GM21447 (cell line): ENCODE measurements at regions not wholly inside any gene's neighbourhood (a gene's known extent, or its start where the extent isn't known, plus 50 kb on each side); places are given as distances from the start of the nearest gene placed in this dataset.

ENCODE experiments used
- ATAC-seq: cut with Tn5 transposase; IDR thresholded peaks from one replicate; pipeline ENCODE4 v1.9.1; 2021; ENCODE audit not compliant: unreplicated experiment

GRCh38 chr10:90443342-90443741 lies 414.5 kb downstream of the HTR7 start:
- ATAC-seq = no peak

- no peak for ATAC-seq
Observed at GRCh38 chr10:90447831-90448230, 410.0 kb downstream of the HTR7 start.

- ATAC-seq = no peak
Observed at GRCh38 chr10:90450797-90451196, 407.0 kb downstream of the HTR7 start.

DNA sequence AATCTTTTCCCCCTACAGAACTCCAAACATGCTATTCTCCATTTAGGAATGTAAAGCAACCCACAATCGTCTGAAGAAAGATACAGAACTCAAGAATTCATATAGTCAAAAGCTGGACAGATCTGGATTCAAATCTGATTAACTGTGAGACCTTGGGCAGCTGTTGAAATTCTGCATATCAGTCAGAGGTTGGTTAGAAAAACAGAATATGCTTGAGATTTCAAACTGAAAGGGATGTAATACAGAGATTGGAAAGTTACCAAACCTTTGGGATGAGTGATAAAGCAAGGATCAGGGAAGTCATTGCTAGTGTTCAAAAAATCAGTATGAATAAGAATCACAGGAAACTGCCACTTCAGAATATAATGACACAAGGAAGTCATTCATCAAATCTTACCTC lies 406.6 kb downstream of the HTR7 start:
- ATAC-seq = no peak

DNA sequence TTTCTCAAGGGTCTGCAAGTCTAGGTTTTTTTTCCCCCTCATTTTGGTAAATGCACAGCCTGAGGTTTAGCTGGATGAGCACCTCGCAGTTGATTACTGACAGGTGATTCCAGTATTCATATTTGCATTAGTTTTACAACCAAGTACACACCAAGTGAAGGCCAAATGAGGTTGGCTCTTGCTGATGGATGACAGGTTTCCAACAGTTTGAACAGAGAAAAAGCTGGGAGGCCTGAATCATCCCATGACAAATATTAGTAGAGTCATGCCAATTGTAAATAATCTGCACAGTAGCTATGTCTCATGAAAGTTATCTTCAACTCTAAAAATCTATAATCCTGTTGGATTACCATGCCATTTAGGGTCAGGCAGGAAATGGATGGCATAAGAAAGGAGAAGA lies 399.8 kb downstream of the HTR7 start:
- no peak for ATAC-seq

DNA sequence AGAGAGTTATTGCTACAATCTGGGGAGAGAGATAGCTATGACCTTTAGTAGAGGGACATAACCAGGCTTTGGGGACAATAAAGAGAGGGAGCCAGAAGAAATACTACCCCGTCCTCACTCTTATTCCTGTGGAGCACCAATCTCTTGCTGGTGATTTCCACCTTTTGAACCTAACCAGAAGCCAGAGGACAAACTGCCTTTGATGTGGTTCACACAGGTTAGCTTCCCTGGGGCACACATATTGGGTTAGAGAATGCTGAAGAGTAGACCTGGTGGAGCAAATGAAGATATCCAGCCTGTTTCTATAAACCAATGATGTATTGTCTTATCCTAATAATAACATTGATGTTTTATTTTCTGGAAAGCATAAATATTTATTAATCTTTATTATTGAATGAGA lies 399.3 kb downstream of the HTR7 start:
- ATAC-seq = no peak

DNA sequence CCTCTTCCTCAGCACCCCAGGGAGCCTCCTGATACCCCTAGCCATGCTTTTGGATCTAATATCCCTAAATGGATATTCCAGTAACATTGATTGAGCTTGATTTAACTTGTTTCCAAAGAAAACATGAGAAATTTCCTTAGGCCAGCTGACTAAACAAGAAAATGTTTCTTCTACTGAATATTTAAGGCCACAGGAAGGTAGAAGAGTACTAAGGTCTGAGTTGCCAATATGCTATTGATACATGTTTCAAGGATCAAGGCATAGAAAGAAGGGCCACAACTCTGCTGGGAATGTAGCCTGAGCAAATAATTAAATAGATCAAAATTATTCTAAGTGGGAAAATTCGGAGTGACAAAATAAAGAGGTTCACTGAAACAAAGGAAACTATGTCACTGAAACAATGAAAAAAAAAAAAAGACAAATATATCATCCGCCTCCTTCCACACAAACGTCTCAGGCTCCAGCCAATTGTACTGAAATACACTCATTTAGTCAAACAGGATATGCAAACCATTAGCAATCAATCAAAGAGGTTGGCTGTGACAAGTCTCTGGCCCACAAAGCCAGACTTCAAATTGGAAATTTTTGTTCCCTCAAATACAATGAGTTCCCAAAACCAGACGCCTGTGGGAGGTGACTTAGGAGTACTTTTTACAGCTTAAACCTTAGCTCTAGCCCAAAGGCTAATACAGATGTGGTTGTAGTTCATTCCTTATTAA lies 396.2 kb downstream of the HTR7 start:
- no peak for ATAC-seq

DNA sequence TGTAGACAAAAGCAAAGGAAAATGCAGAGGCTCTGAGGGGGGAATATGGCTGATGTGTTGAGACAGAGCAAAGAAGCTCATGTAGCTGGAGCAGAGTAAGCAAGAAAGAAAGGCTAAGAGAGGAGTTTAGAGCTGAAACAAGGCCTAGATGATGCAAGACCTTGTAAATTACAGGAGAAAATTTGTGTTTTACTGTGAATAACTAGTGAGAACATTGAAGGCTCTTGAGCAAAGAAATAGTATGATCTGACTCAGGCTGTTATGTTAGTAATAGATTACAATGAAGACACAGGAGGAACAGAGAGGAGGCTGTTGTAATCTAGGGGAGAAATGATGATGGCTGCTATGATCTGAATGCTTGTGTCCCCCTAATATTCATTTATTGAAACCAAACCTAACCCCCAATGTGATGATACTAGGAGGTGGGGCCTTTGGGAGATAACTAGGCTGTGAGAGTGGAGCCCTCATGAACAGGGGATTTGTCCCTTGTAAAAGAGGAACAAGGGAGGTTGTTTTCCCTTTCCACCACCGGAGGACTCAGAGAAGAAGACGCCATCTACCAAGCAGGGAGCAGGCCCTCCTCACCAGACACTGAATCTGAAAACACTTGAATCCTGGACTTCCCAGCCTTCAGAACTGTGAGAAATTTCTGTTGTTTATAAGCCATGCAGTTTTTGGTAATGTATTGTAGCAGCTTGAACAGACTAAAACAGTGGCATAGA lies 394.9 kb downstream of the HTR7 start:
- no peak for ATAC-seq

DNA sequence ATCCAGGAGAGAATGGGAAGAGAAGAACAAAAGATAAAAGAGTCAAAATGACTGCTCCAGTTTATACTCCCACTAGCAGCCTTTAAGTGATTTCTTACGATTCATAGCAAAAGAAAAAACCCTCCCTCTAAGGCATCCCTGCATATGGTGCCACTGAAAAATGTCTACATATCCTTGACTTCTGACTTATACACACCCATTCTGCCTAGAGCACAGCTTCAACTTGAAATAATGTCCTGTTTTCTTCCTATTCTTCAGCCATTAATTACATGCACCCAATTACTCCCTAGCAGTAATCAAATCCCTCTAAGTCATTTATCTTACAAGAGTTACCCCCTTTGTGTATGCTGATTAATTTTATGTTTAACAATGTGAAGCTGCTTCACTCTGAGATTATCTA lies 393.5 kb downstream of the HTR7 start:
- ATAC-seq = no peak

DNA sequence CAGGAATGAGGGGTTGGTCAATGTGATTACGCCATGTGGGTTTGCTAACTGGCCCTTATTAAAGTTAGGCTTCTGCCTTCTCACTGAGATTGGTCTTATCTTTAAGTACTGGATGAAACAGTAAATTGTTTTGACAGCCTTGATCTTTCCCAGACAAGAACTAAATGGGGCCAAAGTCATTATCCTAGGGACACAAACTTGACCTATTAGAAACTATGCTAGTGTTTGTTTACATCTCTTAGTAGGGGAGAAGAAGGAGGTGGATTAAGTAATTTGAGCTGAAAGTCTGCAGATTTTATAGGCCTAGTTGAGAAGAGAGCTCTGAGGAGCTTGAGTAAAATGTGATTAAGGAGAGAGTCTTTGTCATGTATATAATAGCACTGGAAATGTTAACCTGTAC lies 386.9 kb downstream of the HTR7 start:
- no peak for ATAC-seq

GRCh38 chr10:90480466-90480865 lies 377.4 kb downstream of the HTR7 start:
- ATAC-seq = no peak

- ATAC-seq = no peak
Observed at GRCh38 chr10:90481326-90481923, 376.4 kb downstream of the HTR7 start.

DNA sequence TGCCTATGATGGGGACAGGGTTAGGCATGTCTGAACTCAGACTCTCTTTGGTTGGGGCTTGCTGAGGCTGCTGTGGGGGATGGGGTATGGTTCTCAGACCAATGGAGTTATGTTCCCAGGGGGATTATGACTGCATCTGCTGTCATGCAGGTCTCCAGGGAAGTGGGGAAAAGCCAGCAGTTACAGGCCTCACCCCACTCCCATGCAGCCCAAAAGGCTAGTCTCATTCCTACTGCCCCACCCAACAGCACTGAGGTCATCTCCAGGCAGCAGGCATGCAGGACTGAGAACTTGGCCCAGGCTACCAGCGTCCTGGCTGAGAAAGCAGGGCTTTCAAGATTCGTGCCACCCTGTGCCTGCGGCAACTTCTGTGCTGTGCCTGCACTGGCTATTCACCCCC lies 373.3 kb downstream of the HTR7 start:
- ATAC-seq = no peak

DNA sequence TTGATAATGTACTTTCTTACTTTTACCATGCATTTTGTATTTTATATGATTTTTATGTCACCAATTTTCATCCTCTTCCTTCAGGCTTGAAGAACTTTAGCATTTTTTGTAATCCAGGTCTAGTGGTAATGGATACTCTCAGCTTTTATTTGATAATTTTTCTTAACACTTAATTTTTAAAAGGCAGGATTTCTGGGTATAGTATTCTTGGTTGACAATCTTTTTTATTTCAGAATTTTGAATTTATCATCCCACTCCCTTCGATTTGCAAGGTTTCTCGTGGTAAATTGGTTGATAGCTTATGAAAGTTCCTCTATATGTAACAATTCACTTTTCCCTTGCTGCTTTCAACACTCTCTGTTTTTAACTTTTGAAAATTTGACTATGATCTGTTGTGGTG lies 363.7 kb downstream of the HTR7 start:
- no peak for ATAC-seq

GRCh38 chr10:90504172-90504571 lies 353.7 kb downstream of the HTR7 start:
- no peak for ATAC-seq

DNA sequence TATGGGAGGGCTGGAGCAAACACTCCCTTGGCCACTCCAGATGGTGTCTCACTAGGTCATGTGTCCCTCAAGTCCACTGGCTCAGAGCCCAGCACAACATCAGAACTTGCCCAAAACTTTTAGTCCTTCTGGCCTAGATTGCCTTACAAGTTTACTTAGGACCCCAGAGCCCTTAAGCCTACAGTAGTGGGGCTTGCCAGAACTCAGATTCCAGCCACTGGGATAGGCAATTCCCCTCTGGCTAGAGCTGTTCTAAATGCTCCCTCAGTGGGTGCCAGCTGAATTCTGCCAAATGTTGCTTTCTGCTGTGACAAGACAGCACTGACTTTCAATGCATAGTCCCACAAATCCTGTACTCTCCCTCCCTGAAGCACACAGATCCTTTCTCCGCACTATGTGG lies 331.1 kb downstream of the HTR7 start:
- ATAC-seq = no peak

DNA sequence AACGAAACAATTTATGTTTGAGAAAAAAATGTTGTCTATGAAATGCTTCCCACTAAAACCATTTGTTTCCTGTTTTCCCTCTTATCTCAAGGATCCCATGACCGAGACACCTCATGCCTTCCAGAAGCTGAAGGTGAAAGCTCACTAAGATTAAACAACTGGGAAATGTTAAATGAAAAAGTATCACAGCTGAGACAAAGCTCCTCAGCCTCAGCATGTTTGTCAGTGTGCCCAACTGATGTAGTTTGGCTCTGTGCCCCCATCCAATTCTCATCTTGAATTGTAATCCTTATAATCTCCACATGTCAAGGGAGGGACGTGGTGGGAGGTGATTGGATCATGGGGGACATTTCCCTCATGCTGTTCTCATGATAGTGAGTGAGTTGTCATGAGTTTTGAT lies 327.3 kb downstream of the HTR7 start:
- ATAC-seq = no peak

- no peak for ATAC-seq
Observed at GRCh38 chr10:90557385-90557784, 300.5 kb downstream of the HTR7 start.

DNA sequence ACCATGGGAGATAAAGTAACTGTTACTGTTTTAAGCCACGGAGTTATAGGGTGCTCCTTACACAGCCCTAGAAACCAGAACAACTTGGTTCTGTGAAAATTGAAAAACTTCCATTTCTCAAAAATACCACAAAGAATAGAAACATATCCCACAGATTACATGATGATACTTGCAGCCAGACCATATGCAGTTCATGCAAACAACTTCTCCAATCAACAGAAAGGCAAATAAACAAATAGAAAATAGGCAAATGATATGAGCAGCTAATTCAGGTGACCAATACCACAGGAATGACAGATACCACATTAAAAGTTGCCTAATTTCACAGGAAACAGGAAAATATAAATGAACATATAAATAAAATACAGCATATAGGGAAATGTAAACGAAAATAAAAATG lies 297.5 kb downstream of the HTR7 start:
- no peak for ATAC-seq

- ATAC-seq = no peak
Observed at GRCh38 chr10:90561666-90562065, 296.2 kb downstream of the HTR7 start.

DNA sequence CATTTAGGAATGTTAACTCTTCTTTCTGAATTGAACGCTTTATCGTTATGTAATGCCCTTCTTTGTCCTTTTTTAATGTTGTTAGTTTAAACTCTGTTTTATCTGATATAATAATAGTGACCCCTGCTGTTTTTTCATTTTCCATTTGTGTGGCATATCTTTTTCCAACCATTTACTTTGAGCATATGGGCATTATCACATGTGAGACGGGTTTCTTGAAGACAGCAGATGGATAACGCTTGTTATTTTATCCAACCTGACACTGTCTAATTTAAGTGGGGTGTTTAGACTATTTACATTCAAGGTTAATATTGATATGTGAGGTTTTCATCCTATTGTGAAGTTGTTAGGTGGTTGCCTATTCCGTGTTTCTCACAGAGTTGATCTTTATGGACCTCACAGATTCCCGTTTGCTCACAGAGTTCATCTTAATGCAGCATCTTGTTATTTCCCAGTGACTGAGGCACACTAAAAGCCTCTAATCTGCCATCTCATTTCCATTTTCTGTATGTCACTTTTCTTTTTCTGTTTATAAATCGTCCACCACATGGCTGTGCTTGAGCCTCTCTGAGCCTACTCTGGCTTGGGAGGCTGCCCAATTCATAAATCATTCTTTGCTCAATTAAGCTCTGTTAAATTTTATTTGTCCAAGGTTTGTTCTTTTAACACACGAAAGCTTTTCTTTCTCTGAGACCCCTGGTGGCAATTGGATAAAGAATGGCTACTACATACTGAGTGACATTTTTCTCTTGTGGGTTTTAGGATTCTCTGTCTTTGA lies 286.2 kb downstream of the HTR7 start:
- ATAC-seq = no peak

DNA sequence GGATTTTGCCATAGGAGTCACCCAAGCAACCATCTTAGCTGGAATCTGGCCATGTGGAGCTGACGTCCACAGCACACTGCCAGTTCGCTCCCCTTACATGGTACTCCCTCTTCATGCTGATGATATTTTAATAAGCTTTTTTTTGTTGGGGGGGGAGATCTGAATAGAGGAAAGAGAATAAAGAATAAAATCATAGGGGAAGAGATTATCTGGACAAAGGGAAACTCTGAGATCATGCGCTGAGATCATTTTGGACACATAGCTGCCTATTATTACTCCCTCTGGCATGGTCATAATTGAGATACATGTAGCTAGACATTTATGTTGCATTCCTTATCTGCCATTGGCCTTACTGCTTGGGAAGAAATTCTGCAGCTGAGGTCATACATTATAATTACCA lies 282.7 kb downstream of the HTR7 start:
- no peak for ATAC-seq
